Psoas muscle (tissue), 7 donors: ENCODE measurements at regions not wholly inside any gene's neighbourhood (a gene's known extent, or its start where the extent isn't known, plus 50 kb on each side); places are given as distances from the start of the nearest gene placed in this dataset.
A peak's percentile ranks its signal among the peaks of the same experiment; 100 is the strongest.

Experiments used
- ATAC-seq, 4 donors: fragments of 200-7000 bp; cut with Tn5 transposase; one replicate each; pipeline ENCODE4 v1.9.1; 2020; ENCODE audit warnings: moderate library complexity in 3 of 4, mild to moderate bottlenecking in 2 of 4
- DNase-seq, 2 donors: peaks; one replicate each; pipeline ENCODE4 v3.0.0-alpha.2; 2020
- H3K27ac ChIP-seq: fragments of 200-600 bp; one replicate; pipeline ENCODE4 v1.8.0; 2022
- H3K27me3 ChIP-seq, 3 donors: fragments of 200-600 bp in 1 of 3; one replicate each; pipeline versions ENCODE4 v1.6.1 to v1.8.0; 2013 to 2022; ENCODE audit warnings: low read length in 2 of 3, mild to moderate bottlenecking in 2 of 3, moderate library complexity in 1 of 3; ENCODE audit not compliant: insufficient read depth in 3 of 3
- H3K36me3 ChIP-seq, 2 donors: fragments of 200-600 bp in 1 of 2; one replicate each; pipeline versions ENCODE4 v1.6.1 to v1.8.0; 2013 to 2022; ENCODE audit warnings: low read depth in 1 of 2, mild to moderate bottlenecking in 1 of 2, moderate library complexity in 1 of 2; ENCODE audit not compliant: insufficient read depth in 1 of 2
- H3K4me1 ChIP-seq: fragments of 200-600 bp; one replicate; pipeline ENCODE4 v1.8.0; 2022
- H3K4me3 ChIP-seq: fragments of 200-600 bp; one replicate; pipeline ENCODE4 v1.8.0; 2022; ENCODE audit warnings: mild to moderate bottlenecking
- H3K9me3 ChIP-seq: fragments of 200-600 bp; one replicate; pipeline ENCODE4 v1.8.0; 2022
- CTCF ChIP-seq: fragments of 200-600 bp; IDR thresholded peaks from one replicate; pipeline ENCODE4 v1.8.0; 2022; ENCODE audit warnings: antibody characterized with exemption
- WGBS, 3 donors: extraction: QIAGEN DNeasy Blood & Tissue Kit; methylation state at CpG; one replicate each; pipeline versions ENCODE4 v1.1.6 to v1.1.7; 2013; 5-methylcytosine and 5-hydroxymethylcytosine counted together
- intact Hi-C, 2 donors: fragments of 100-400 bp; cut with DNase I; formaldehyde crosslinking; loops; one replicate each; pipeline versions ENCODE4 v1.11.0 to v1.14.2; 2022
- donor health status: healthy with polysubstance abuse.
- donor health status: DM: no; HTN: no; CAD: no; lungs with moderate emphysema.
- donor health status: Bipolar disorder and iron deficiency.
- donor health status: healthy.
- donor health status: DM: yes; HTN: yes; CAD: no.
- donor health status: DM: no; HTN: no; CAD: no.
- donor health status: DM: yes; HTN: yes; CAD: no.

DNA sequence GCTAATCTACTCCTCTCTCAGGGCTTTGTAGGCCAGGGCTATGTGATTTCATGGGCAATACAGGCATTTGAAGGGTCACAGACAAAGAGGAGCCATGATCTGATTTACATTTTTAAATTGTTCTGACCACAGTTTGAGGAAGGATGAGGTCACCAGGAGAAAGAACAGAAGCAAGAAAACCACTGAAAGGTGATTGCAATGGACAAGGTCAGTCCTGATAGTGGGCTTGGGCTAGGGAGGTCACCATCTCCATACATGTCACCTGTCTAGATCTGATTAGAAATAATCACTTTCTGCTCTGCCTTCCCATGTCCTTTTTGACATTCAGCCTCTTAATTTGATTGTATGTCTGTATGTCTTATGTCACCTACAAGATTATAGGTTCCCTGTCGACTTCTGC, 248.9 kb upstream of the CWC22 start:
- DNase-seq (no peak), ATAC-seq (no peak)
- 46 to 89% (median 86%) methylated on average over 1 of the region's 1 CpG for WGBS, 3 donors
- intact Hi-C loops, result no loop called here
- no peak for TF ChIP-seq CTCF
- Histone ChIP-seq H3K36me3 (no peaks in the 10 kb centered on the region), H3K4me3 (no peak overlapping the region), H3K9me3 (no peaks in the 10 kb centered on the region), H3K4me1 (no peaks in the 10 kb centered on the region), H3K27me3 (no peaks in the 10 kb centered on the region), H3K27ac (no peak overlapping the region)

DNA sequence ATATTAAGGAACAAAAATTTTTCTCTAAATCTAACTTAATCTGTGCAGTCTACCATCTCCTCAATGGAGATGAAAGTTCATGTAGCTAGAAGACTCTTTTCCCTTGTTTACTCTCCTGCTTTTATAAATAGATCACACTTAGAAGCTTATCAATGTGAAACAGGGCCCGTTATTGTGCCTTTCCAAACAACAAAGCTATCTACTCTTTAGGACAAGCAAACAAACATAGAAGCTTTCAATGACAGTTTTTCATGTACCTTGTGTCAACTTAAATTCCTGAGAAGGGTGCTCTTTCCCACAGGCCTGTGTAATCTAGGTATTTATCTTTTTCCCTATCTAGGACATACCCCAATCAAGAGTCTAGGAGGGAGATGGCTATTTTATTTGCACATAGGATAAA, 247.8 kb upstream of the CWC22 start:
- no peak for TF ChIP-seq CTCF
- intact Hi-C loops, result no loop called here
- no peak for ATAC-seq
- Histone ChIP-seq H3K27ac (no peak overlapping the region), H3K9me3 (no peaks in the 10 kb centered on the region), H3K4me1 (no peaks in the 10 kb centered on the region), H3K4me3 (no peak overlapping the region), H3K27me3 (no peaks in the 10 kb centered on the region), H3K36me3 (no peaks in the 10 kb centered on the region)
- DNase-seq, result no peak
- WGBS, 3 donors, result 63 to 67% (median 66%) methylated on average over 1 of the region's 1 CpG

DNA sequence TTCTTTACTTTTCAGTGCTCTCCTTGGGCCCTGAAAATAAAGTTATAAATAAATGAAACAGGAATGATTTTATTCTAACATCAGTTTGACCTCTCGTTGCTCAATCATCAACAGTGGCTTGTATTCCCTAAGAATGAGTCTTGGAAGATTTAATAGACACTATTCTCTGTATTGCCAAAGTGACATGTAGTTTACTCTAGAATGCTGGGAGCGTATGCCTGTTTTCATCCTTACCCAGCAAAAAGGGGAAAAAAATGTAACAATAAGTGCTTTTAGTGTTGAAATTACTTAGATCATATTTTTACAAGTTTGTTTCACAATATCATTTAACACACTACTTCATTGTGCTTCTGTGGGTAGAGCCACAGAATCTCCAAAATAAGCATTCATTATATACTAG, 240.6 kb upstream of the CWC22 start:
- H3K4me1 ChIP-seq, result no peaks in the 10 kb centered on the region
- H3K9me3 ChIP-seq, result no peaks in the 10 kb centered on the region
- H3K27me3 ChIP-seq, result no peaks in the 10 kb centered on the region
- no peak for TF ChIP-seq CTCF
- DNase-seq (no peak), ATAC-seq (no peak)
- H3K27ac ChIP-seq, result no peak overlapping the region
- WGBS, 3 donors, result 58 to 74% (median 64%) methylated on average over 2 of the region's 2 CpGs
- intact Hi-C loops, result no loop called here
- H3K4me3 ChIP-seq, result no peak overlapping the region
- no peaks in the 10 kb centered on the region for H3K36me3 ChIP-seq

DNA sequence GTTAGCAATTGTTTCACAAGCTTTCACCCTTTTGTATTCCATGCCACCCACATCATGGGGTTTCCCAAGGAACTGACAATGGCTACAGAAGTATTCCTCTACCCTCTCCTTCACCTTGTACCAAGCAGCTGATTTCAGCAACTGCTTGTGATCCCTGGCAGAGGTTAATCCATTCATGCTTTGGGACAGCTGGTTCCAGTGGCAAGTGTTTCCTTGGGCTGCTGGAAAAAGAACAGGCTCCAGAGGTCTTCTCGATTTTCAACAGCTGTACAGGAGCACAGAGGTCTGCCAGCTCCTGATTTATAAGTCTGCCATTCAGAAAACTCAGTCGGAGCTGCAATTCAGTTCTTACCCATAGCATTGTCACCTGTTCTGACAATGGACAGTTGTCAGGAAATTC, 239.2 kb upstream of the CWC22 start:
- no peak overlapping the region for H3K27ac ChIP-seq
- H3K27me3 ChIP-seq, result no peaks in the 10 kb centered on the region
- H3K4me3 ChIP-seq, result no peak overlapping the region
- no peaks in the 10 kb centered on the region for H3K4me1 ChIP-seq
- no peak for TF ChIP-seq CTCF
- no peaks in the 10 kb centered on the region for H3K36me3 ChIP-seq
- intact Hi-C loops, result no loop called here
- WGBS, 3 donors, result 8 to 14% (median 9%) methylated on average over 2 of the region's 2 CpGs
- ATAC-seq (peak in 1 of 4 donors; percentile 30), DNase-seq (no peak)
- H3K9me3 ChIP-seq, result no peaks in the 10 kb centered on the region

- no peak overlapping the region for H3K4me3 ChIP-seq
- no peak overlapping the region for H3K27ac ChIP-seq
- H3K4me1 ChIP-seq, result no peaks in the 10 kb centered on the region
- H3K36me3 ChIP-seq, result no peaks in the 10 kb centered on the region
- no peak for ATAC-seq
- no peaks in the 10 kb centered on the region for H3K27me3 ChIP-seq
- no peaks in the 10 kb centered on the region for H3K9me3 ChIP-seq
- TF ChIP-seq CTCF, result no peak
- DNase-seq, result no peak
- intact Hi-C loops, result no loop called here
Observed at GRCh38 chr2:180240774-180241173, 233.7 kb upstream of the CWC22 start.
